SKM-1 (cell line): ENCODE measurements at regions not wholly inside any gene's neighbourhood (a gene's known extent, or its start where the extent isn't known, plus 50 kb on each side); places are given as distances from the start of the nearest gene placed in this dataset.

Experiments used
- DNase-seq: peaks from one replicate; lab custom pipeline; 2025; ENCODE audit not compliant: unreplicated experiment; lab: John Stamatoyannopoulos, UW

DNA sequence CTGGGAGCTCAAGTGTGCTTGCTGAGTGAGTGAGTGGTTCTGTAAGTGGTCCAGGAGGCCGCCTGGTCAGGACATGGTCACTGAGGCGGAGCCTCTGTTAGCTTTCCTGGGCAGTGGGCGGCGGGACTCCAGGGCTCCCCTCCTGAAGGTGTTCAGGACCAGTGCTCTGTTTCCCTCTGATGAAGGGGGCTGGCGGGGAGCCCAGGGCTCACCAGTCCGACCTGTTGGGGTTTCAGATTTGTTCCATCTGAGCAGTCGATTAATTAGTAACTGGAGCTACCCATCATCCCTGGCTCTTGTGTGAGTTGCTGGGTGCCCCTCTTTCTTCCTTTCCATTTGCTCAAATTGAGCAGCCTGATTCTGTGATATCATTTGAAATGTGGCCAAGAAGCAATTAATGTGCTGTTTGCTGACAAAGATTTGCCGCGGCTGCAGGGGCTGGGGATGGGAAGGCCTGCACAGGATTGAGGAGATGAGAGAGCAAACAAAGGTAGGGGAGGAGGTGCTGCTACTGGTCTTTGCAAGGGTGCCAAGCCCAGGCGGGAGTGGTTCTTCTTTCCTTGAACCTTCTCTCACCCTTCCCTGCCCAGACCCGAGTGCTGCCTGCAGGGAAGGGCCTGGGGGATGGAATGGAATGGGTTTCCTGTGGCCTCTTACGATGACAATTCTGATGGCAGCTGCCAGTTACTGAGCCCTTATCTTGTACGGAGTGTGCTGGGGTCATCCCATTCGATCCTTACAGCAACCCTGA is 92.8 kb upstream of the PITX1 start:
- no peak for DNase-seq

DNA sequence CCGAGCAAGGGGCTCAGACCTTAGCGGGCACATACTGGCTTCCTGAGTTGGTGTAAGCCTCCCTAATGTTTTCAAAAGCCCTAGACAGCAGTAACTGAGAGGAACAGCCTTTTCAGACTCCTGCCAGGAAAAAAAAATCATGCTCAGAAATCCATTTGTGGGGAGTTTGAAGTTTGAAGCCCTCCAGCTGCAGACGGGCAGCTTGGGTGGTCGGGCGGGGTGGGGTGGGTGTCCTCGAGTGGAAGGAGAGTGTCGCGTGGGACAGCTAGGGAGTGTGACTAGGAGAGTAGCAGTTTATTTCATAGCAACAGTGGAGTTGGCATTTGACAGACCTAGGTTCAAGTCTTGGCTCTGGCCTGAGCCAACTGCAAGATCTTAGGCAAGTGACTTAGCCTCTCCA is 90.7 kb upstream of the PITX1 start:
- no peak for DNase-seq

DNA sequence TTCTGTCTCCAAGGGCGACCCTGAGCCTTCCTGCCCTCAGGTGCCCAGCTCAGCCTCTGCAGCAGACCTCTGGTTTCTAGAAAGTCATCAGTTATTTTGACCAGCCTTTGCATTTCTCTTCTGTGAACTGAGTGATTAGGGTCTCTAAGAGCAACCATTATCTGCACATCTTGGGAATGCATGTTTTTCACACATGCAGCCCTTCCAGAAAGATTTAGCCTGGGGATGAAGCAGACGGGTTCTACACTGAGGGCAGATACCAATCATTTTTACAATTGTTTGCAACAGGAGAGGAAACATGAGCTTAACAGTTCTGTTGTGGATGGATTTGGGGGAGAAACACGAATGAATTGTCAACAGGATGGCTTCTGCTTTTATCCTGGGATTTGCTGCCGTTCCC is 90.1 kb upstream of the PITX1 start:
- DNase-seq: no peak

DNA sequence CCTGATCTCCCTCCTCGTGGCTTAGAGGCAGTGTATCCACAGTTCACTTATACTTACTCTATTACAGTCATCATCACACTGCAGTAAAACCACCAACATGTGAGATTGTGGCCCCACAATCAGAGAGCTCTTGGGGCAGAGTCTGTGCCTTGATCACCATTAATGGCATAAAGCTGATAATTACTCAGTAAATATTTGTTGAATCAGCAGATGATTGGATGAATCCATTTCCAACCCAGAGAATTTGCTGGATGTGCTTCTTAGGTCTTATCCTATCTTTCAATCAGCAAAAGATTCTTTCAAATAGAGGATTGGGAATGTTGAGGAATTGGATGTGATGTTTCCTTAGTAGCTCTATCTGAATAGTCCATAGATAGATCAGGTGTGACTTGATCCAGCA is 88.8 kb upstream of the PITX1 start:
- DNase-seq: no peak

DNA sequence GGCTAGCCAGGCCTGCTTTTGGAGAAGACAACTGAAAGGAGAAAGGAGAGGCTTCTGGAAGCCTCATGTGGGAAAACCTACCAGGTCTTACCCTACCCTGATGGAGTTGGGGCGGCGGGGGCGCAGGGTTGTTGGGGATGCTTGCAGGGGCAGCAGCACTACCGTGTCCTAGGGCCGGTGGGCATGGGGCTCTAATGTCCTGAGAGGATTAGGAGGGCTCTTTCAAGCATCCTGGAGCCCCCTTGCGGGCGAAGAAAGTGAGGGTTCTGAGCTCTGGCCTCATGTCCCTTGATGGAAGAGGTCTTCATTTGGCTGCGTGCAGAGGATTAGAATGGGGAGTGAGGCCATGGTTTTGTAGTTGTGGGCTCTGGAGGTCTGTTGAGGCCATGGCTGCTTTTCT is 86.9 kb upstream of the PITX1 start:
- no peak for DNase-seq

DNA sequence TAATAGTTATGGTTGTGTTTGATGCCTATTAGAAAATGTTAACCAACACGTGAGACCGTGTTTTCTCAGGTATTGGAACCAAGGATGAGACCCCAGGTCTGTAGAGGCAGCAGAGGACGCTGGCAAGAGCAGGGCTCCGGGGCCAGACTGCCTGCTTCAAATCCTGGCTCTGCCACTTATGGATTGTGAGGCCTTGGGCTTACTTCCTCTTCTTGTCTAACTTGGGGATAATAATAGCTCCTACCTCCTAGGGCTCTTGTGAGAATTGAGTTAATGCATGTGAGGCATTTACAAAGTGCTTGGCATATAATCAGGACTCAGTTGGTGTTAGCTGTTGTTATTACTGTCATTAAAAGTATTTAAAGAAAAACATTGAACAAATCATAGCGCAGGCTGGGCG is 85.5 kb upstream of the PITX1 start:
- DNase-seq: peak; percentile 23

DNA sequence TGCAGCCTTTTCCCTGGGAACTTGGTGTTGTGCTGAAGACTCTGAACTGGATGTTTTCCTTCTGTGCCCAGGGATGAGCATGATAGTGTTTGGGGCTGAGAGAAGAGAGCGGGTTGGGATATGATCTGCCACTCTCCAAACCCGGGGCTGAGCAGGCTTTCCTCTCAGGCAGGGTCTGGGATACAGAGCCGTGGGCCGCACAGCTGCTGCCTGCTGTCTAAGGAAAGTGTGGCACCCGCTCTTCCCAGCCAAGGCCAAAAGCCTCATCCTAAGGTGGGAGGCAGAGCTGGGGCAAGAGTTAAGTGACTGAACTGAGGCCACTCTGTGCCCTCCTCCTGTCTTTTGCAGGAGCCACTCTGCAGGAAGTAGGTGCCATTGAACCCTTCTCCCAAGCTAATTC is 83.6 kb upstream of the PITX1 start:
- DNase-seq: no peak

DNA sequence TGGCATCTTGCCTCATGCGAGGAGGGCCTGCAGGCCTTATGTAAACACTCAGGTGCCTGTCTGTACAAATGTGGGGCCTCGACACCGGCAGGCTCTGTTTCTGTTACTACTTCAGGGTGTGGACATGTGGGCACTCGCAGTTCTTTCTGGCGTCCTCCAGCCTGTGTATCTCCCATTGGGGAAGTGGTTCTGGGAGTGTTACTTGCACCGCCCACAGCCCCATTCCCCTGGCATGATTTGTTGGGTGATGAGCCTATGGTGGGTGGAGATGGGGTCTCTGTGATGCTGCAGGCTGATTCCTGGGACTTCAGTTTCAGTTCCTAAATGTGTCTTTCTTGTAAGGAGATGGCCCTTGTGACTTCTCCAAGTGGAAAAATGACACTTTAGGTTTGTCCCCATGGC is 82.1 kb upstream of the PITX1 start:
- DNase-seq: no peak

DNA sequence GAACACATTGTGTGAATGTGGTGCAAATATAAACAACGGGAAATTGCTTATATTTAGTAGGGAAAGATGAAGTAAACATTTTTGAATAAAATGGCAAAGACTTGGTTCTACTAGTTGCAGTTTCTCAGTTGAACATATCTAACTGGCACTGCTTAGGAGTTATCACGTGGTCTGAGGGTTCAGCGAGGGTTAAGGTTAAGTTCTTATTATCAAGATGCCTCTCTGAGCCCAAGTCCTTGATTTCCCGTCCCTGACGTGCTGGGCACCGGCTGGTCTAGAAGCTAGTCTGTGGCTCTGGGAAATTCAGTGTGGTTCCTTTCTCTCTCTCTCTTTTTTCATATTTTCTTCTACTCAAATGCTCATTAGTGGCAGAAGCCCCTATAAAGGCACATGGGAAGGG is 81.6 kb upstream of the PITX1 start:
- DNase-seq: no peak

DNA sequence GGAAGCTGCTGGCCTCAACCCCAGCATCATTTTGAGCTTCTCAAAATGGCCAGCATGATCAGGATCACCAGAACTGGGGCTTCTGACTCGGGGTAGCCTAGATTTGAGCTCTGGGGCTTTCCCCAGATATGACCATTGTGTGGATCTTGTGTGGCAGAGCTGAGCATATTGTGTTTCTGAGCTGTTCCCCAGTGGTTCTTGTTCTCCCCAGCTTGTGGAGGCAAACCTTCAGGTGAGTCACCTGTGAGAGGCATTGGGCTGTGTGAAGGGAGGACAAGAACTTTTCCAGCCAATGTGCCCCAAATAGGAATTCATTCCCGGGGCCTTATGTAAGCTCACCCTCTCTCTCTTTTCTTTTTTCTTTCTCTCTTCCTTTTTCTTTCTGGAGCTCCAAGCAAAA is 80.7 kb upstream of the PITX1 start:
- no peak for DNase-seq

DNA sequence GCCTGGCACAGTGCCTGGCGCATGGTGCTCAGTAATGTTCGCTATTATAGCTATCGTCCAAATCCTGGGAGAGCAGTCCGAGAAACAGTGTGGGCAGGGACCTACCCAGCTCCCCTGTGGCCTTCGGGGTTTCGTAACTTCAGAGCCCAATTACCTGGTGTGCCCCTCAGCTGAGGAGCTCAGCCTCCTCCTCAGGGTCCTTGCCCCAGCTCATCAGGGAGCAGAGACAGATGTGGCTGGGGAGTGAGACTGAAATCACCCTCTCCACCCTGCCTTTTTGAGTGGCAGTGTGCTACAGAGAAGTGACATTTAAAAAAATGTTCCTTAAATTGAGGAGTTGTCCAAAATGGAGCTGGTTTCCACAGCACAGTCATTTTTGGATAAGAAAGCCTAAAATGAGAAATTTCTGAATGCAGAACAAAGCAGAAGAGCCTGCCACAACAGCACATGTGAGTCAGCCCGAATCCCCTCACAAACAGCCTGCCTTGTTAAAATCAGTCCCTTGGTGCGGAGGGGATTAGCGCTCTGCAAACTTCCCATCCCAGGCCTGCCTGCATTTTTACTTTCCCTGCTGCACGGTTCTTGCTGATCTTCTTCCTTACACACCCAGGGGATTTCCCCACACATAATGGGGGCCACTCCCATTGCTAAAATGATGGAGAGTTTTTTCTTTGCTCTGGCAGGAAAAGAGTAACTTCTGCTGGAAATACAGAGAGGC is 78.1 kb upstream of the PITX1 start:
- no peak for DNase-seq

DNA sequence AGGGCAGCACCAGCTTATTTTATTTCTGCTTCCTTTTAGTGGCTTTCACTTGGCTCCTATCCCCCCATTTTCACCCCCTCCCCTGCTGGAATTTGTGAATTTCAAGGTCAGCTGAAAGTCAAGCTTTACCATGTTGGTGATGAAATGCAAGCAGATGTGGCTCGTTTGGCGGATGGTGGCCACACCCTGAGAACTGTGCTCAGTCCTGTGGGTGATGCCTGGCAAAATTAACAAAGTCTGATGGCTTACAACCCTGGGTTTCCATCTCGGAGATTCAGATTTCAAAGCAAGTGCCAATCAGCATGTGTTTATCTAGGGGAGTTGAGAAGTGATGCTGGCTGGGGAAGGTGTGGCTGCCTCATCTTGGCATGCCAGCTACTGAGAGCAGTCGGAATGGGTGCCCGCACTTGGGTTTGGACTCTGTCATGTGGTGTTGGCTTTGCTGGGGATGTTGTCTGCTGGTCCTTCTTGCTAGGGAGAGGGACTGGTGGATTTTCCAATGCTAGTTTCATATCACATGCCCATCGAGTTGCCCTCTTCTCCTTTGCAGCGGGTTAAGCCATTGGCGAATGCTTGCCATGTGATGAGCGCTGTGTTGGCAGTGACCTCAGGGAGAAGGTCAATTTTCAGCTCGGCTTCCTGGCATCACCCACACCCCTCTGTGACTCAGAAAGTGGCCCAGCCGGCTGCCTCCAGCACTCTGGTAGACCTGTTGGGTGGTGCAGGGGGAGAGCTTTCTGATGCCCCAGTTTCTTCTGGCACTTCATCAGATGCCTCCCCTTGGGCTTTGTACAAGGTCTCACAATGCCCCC is 77.0 kb upstream of the PITX1 start:
- no peak for DNase-seq

DNA sequence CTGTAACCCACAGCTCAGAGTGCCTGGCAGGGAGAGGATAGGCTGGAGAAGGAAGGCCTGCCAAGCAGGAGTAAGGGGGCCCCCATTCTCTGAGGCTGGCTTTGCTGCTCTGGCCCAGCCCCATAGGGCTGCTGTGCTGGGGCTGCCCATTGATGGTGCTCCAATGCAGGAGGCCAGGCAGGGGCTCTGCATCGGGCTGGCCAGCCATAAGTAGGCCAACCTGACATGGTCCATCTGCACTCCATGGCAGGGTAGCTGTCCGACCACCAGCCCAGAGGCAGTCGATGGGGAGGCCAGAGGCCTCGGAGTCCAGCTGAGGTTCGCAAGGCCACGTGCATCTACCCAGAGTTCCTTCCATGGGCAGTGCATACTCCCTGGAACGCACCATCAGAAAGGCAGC is 75.0 kb upstream of the PITX1 start:
- DNase-seq: no peak

DNA sequence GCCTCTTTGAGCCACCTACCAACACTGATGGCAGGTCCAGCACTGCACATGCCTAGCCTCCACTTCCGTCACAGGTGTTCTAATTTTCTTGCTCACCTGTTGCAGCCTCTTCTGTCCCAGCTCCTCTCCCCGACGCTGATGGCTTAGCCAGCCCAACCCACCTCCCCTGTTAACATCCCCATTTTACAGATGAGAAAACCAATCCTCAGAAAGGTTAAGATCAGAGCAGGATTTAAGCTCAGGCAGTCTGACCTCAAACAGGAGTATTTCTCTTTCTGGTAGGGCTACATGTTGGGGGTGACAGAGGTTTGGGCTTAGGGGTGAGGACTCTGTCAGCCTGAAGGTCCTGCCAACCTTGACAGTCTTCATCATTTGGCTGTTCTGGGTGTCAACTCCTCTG is 74.5 kb upstream of the PITX1 start:
- no peak for DNase-seq

DNA sequence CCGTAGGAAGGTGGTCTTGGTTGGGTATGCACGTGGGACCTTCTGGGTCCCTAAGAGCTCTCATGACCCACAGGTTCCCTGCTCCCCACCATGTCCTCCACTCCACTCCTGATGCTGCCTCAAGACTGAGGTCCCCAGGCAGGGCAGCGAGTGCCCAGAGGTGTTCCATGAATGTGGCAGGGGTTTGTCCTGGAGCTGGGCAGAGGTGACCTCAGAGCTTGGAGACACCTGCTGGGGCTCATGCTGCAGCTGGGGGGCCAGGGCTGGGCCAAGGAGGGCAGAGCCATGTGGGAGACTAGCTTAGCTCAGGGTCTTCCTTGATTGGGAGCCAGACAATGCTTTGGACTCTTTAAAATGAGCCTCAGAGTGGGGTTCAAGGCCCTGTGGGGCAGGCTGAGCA is 74.0 kb upstream of the PITX1 start:
- no peak for DNase-seq

DNA sequence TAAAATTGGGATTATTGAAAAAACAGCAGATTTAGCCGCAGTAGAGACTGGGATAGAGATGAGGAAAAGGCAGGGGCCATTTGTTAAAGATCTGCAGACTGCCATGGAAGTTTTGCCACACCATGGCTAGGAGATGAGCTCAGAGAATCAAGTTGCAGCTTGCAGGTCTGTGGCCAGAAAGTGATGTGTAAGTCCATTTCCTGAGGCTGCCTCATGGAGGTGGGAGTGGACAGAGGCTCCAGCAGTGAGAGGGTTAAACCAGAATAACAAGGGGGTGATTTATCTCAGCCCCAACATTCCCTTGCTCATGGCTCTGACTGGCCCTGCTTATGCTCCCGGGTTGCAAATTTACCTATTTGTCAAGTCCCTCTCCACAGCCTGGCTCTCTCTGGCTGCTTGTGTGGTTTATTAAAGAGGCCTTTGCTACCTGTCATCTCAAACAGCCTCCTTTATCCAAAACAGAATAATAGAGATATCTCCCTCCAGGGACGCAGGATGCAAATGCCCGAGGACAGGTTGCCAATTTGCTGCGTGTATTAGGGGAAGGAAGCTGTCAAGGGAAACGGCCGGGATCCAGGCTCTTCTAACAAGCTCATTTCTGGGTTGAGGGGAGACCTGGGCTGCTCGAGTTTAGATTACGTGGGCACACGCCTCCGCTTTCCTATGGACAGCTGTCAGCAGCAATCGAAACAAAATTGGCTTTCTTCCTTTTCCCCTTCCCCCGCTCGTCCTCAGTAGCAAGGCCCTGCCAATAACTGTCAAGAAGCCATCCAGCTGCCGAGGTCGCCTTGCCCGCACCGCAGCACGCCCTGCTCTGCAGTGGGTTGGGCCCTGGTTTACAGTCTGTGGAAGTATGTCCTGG is 72.8 kb upstream of the PITX1 start:
- DNase-seq: no peak

DNA sequence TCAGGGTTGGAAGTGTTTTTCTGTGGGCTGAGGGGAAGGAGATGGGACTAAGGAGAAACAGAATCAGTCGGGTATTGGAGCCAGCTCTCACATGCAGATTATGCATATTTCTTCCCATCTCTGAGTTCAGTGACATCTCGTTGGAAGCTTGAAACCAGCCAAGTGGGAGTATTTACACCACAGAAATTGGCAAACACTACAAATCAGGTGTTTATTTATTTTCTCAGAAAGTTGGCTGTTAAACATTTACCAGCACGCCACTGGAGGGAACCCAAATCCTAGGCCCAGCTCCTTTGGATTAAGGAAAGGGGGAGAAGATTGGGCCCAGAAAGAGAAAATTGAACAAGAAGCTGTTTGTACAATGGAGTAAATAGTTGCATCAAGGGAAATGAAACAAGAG is 72.1 kb upstream of the PITX1 start:
- DNase-seq: no peak

DNA sequence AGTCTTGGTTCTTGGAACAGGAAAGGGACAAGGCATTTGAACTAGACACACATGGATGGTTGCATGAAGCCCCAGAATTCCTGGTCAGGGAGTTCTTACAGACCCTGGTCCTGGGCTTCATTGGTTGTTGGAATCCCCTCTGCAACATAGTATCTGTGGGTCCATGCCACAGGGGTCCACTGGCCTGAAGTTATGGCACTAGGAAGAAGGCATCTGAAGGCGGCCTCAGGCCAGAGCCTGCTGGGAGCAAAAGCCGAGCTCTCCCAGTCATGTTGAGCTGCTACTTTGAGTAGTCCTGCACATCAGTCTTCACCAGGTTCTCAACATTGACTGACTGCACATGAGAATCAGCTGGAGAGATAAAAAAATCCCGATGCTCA is 71.1 kb upstream of the PITX1 start:
- DNase-seq: no peak

DNA sequence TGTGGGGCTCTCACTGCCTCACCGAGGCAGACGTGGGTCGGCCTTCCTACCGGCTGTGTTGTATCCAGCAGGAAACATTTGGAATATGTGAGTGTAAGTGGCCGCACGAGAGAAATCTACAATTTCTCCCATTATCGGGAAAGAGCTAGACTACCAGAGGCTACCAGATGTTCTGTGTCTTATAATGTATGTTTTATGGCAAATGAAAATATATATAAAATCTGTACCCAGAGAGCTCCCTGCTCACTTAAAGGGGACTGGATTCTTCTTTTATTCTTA is 69.5 kb upstream of the PITX1 start:
- no peak for DNase-seq

DNA sequence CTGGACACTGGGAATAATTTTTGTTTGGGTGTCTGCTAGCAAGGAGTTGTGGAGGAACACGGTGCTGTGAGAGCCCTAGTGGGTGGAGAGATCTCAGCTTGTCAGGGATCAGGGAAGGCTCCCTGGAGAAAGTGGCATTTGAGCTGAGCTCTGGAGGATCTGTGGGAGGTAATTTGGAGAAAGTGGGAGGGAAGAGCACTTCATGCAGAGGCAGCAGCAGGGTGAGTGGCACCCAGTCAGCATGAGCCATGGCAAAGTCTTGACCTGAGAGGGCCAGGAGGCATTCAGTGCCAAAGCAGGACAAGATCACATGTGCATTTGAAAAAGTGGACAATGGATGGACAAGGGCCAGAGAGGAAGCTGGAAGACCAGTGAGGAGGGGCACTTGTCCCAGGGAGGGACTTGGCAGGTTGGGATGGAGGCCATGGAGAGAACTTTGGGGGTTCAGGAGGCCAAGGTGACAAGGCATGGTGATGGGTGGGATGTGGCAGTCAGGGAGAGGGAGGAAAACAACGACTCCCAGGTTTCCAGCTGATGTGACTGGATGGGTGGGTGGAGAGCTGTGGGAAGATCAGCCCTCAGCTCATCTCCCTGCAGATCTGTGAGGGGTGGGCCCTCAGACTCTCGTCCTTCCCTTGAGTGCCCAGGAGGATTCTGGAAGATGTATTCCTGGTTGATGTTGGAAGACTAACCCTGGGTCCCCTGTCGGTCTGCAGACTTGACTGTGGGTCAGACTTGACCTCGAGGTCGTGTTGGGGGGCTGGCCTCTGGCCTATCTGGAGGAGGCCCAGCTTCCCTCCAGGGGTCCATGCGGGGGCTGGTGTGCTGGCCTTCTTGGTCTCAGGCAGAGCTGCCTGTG is 68.9 kb upstream of the PITX1 start:
- DNase-seq: no peak

DNA sequence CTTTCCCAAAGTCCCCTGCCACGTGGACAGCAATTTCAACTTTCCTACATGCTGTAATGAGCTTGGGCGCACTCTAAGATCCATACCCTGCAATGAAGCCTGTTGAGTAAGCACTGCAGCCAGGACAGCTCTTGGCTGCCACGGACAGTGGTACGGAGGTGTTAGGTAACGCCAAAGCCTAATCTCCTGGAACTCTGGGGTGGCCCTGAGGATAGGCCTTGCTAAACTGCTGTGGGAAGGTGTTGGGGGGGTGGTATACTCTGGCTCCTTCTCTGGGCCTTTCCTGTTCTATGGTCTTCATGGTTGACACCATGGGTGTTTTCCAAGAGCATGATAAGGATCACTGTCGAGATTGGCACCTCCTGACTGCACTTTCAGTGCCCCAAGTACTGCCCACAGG is 66.4 kb upstream of the PITX1 start:
- DNase-seq: no peak
